ENCODE measurements at regions not wholly inside any gene's neighbourhood (a gene's known extent, or its start where the extent isn't known, plus 50 kb on each side); places are given as distances from the start of the nearest gene placed in this dataset.
"Not testable (repeated sequence)": the region's sequence is repeated elsewhere in the genome, so short reads cannot be mapped to it uniquely, and the experiment has no call there.

DNA sequence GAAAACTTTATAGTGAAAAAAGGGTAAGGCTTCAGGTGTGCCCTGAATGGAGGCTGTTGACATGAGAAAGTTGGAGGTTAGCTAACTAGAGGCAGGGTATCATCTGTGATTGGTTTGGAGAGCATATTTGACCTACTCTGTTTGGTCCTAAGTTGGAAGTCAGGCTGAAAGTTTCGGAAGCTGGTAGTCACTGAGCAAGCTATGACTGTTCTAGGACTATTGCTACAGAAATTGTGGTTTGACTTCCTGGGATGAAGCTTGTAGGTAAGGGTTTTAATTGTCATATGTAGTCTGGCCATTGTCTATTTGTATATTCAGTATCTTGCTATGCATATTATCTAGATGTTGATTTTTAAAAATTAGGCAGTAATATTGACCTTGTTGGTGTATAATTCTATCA lies 565.0 kb downstream of the TMEM135 start:
- Histone ChIP-seq H3K27me3 (ENCODE audit: control insufficient read depth, insufficient read depth, low read length) (no peaks in the 10 kb centered on the region), H3K4me3 (ENCODE audit: low read depth, low read length) (no peak overlapping the region), H3K36me3 (ENCODE audit: control insufficient read depth, insufficient read depth, low read length) (no peaks in the 10 kb centered on the region)
- TF ChIP-seq, protein P1, sequence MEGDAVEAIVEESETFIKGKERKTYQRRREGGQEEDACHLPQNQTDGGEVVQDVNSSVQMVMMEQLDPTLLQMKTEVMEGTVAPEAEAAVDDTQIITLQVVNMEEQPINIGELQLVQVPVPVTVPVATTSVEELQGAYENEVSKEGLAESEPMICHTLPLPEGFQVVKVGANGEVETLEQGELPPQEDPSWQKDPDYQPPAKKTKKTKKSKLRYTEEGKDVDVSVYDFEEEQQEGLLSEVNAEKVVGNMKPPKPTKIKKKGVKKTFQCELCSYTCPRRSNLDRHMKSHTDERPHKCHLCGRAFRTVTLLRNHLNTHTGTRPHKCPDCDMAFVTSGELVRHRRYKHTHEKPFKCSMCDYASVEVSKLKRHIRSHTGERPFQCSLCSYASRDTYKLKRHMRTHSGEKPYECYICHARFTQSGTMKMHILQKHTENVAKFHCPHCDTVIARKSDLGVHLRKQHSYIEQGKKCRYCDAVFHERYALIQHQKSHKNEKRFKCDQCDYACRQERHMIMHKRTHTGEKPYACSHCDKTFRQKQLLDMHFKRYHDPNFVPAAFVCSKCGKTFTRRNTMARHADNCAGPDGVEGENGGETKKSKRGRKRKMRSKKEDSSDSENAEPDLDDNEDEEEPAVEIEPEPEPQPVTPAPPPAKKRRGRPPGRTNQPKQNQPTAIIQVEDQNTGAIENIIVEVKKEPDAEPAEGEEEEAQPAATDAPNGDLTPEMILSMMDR (IDR thresholded peaks at IDR 0.05; ENCODE audit: insufficient read depth, low read depth, low read length), result no peak
- POLR2A ChIA-PET, result no interaction called here
- CTCF ChIA-PET, result interaction anchor here (1.2 kb wide), 1 partner anchor 253 kb away, joined by 6 read pairs; no protein-coding TSS in a partner anchor
- DNase-seq (ENCODE audit: low read depth), result no peak

DNA sequence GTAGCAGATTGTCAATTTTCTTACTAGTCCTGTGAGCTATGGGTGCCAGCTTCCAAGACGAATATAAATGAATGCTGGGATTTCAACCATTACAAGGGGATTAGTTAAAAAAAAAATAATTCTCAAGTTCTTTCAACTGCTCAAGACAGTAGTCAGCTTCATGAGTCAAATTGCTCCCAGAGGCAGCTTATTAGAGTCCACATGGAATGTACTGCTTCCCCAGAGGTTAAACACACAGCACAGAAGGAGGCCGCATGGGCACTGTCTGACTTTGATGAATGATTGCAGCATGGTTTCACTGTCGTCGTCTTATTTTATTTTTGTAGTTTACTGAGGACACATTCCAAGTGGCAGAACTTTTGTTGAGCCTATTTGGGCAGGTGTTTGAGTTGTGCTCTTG lies 563.2 kb downstream of the TMEM135 start:
- H3K4me3 ChIP-seq (ENCODE audit: low read depth, low read length), result no peak overlapping the region
- H3K27me3 ChIP-seq (ENCODE audit: control insufficient read depth, insufficient read depth, low read length), result no peaks in the 10 kb centered on the region
- TF ChIP-seq, protein P1 (IDR thresholded peaks at IDR 0.05; ENCODE audit: insufficient read depth, low read depth, low read length), result no peak
- H3K36me3 ChIP-seq (ENCODE audit: control insufficient read depth, insufficient read depth, low read length), result no peaks in the 10 kb centered on the region
- no peak for DNase-seq (ENCODE audit: low read depth)
- ChIA-PET CTCF (no interaction called here), POLR2A (no interaction called here)

DNA sequence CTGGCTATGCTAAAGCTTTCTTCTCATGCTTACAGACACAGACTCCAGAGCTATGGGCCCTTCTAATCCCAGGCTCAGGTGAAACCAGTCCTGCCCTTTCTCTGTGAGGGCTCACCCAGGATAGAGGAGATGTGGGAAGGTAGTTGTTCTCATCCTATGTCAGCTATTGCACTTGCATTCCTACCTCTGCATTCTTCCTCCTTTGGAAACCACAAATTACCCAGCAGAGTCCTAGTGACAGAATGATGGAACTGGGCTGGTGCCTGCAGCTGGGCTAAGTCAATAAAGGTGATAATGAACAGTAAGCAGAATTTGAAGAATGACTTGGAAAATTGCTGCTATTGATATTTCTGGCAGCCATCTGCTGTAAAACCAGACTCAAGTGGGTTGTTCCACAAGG lies 560.0 kb downstream of the TMEM135 start:
- ChIA-PET POLR2A (no interaction called here), CTCF (interaction anchor here (1.5 kb wide), 1 partner anchor 30 kb away, joined by 4 read pairs; no protein-coding TSS in a partner anchor)
- H3K4me3 ChIP-seq (ENCODE audit: low read depth, low read length), result no peak overlapping the region
- H3K27me3 ChIP-seq (ENCODE audit: control insufficient read depth, insufficient read depth, low read length), result no peaks in the 10 kb centered on the region
- no peaks in the 10 kb centered on the region for H3K36me3 ChIP-seq (ENCODE audit: control insufficient read depth, insufficient read depth, low read length)
- DNase-seq (ENCODE audit: low read depth), result no peak
- TF ChIP-seq, protein P1 (IDR thresholded peaks at IDR 0.05; ENCODE audit: insufficient read depth, low read depth, low read length), result no peak

DNA sequence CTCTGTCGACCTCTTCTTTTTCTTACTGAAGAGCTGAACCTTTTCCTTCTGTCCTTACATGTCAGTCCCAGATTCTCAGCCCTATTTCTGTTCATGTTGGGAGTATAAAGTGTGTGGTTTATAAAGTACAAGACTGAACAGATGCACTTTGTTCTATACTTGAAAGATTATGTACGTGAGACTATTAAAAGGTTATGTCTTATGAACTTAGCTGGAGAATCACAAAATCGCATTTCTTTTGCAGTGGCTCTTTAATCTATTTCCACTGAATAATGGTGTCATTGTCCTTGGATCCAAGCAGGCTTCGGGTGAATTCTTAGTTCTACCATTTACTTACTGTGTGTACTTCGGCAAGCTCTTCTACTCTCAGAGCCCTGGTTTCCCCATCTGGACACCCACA lies 558.4 kb downstream of the TMEM135 start:
- Histone ChIP-seq H3K4me3 (ENCODE audit: low read depth, low read length) (no peak overlapping the region), H3K27me3 (ENCODE audit: control insufficient read depth, insufficient read depth, low read length) (no peaks in the 10 kb centered on the region), H3K36me3 (ENCODE audit: control insufficient read depth, insufficient read depth, low read length) (no peaks in the 10 kb centered on the region)
- ChIA-PET POLR2A (no interaction called here), CTCF (no interaction called here)
- DNase-seq (ENCODE audit: low read depth), result no peak
- TF ChIP-seq, protein P1 (IDR thresholded peaks at IDR 0.05; ENCODE audit: insufficient read depth, low read depth, low read length), result no peak

DNA sequence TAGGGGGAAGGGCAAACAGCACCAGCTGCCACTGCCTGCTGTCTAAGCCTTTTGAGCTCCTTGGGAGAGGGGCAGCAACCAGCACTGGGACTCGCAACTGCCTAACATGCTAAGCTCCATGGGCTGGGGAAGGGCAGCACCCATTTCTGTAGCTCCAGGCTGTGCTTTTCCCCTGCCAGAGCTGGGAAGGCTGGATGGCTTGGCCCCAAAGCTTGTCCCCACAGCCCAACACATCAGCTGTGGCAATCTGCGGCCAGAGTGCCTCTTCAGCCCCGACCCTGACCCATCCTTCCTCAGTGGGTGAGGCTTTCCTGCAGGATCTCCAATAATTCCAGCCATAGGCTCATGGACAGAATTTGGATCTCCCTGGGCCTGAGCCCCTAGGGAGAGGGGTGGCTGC lies 551.3 kb downstream of the TMEM135 start:
- CTCF ChIA-PET, result no interaction called here
- DNase-seq (ENCODE audit: low read depth), result no peak
- TF ChIP-seq, protein P1 (IDR thresholded peaks at IDR 0.05; ENCODE audit: insufficient read depth, low read depth, low read length), result no peak
- H3K27me3 ChIP-seq (ENCODE audit: control insufficient read depth, insufficient read depth, low read length), result no peaks in the 10 kb centered on the region
- POLR2A ChIA-PET, result no interaction called here
- no peaks in the 10 kb centered on the region for H3K36me3 ChIP-seq (ENCODE audit: control insufficient read depth, insufficient read depth, low read length)
- no peak overlapping the region for H3K4me3 ChIP-seq (ENCODE audit: low read depth, low read length)

DNA sequence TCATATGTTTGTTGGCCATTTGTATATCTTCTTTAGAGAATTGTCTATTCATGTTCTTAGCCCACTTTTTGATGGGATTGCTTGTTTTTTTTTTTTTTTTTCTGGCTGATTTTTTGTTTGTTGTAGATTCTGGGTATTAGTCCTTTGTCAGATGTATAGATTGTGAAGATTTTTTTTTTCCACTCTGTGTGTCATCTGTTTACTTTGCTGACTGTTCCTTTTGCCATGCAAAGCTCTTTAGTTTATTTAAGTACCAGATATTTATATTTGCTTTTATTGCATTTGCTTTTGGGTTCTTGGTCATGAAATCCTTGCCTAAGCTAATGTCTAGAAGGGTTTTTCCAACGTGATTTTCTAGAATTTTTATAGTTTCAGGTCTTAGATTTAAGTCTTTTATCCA lies 547.9 kb downstream of the TMEM135 start:
- DNase-seq (ENCODE audit: low read depth); POLR2A ChIA-PET; H3K36me3 ChIP-seq (ENCODE audit: control insufficient read depth, insufficient read depth, low read length); H3K4me3 ChIP-seq (ENCODE audit: low read depth, low read length); H3K27me3 ChIP-seq (ENCODE audit: control insufficient read depth, insufficient read depth, low read length): not testable (repeated sequence)
- CTCF ChIA-PET, result interaction anchor here (0.8 to 1.2 kb wide), 2 partner anchors 29 to 122 kb away, joined by 3 to 4 read pairs; no protein-coding TSS in a partner anchor
